ENCODE measurements at regions not wholly inside any gene's neighbourhood (a gene's known extent, or its start where the extent isn't known, plus 50 kb on each side); places are given as distances from the start of the nearest gene placed in this dataset.

GRCh38 chr10:44196008-44196320, 188.9 kb downstream of the CXCL12 start:
- no peak for DNase-seq

GRCh38 chr10:44195112-44196007, 189.5 kb downstream of the CXCL12 start:
- DNase-seq: no peak

- no peak for DNase-seq
These were observed 190.5 kb downstream of the CXCL12 start for GRCh38 chr10:44194435-44194834.

- DNase-seq: no peak
These were observed 191.2 kb downstream of the CXCL12 start for GRCh38 chr10:44193567-44194220.

GRCh38 chr10:44193166-44193565, 191.7 kb downstream of the CXCL12 start:
- no peak for DNase-seq

- DNase-seq: no peak
These were observed 192.5 kb downstream of the CXCL12 start for GRCh38 chr10:44192435-44192834.

- DNase-seq: no peak
These were observed 194.4 kb downstream of the CXCL12 start for GRCh38 chr10:44190541-44190940.

- no peak for DNase-seq
These were observed 198.1 kb downstream of the CXCL12 start for GRCh38 chr10:44186821-44187220.

GRCh38 chr10:44186150-44186549, 198.7 kb downstream of the CXCL12 start:
- DNase-seq: no peak

- no peak for DNase-seq
These were observed 199.6 kb downstream of the CXCL12 start for GRCh38 chr10:44185315-44185666.

GRCh38 chr10:44184633-44185314, 200.1 kb downstream of the CXCL12 start:
- DNase-seq: no peak

GRCh38 chr10:44183667-44184632, 200.9 kb downstream of the CXCL12 start:
- DNase-seq: no peak

GRCh38 chr10:44182909-44183308, 202.0 kb downstream of the CXCL12 start:
- no peak for DNase-seq

- no peak for DNase-seq
These were observed 204.4 kb downstream of the CXCL12 start for GRCh38 chr10:44180321-44181168.

- DNase-seq: no peak
These were observed 206.0 kb downstream of the CXCL12 start for GRCh38 chr10:44178856-44179255.

GRCh38 chr10:44178281-44178680, 206.6 kb downstream of the CXCL12 start:
- DNase-seq: no peak

GRCh38 chr10:44177610-44178009, 207.3 kb downstream of the CXCL12 start:
- no peak for DNase-seq

GRCh38 chr10:44176311-44176710, 208.6 kb downstream of the CXCL12 start:
- DNase-seq: no peak

- DNase-seq: no peak
These were observed 211.3 kb downstream of the CXCL12 start for GRCh38 chr10:44173608-44173894.

GRCh38 chr10:44172883-44173607, 211.9 kb downstream of the CXCL12 start:
- no peak for DNase-seq

GRCh38 chr10:44171765-44172164, 213.1 kb downstream of the CXCL12 start:
- no peak for DNase-seq

All from T-helper 2 cell (primary cell).